Hepatic stellate cell (primary cell): ENCODE measurements at regions not wholly inside any gene's neighbourhood (a gene's known extent, or its start where the extent isn't known, plus 50 kb on each side); places are given as distances from the start of the nearest gene placed in this dataset.

ENCODE experiments used
- DNase-seq: peaks from one replicate; pipeline ENCODE4 v3.0.0; 2011; ENCODE audit warnings: low spot score

GRCh38 chr15:95563634-95564033 lies 766.9 kb upstream of the NR2F2 start:
- no peak for DNase-seq

GRCh38 chr15:95565016-95565600 lies 765.4 kb upstream of the NR2F2 start:
- DNase-seq, result no peak

- DNase-seq, result no peak
Measured at GRCh38 chr15:95565690-95566089, 764.8 kb upstream of the NR2F2 start.

GRCh38 chr15:95567686-95568085 lies 762.8 kb upstream of the NR2F2 start:
- no peak for DNase-seq

GRCh38 chr15:95574053-95574452 lies 756.4 kb upstream of the NR2F2 start:
- DNase-seq, result no peak

- no peak for DNase-seq
Measured at GRCh38 chr15:95577927-95578326, 752.6 kb upstream of the NR2F2 start.

GRCh38 chr15:95580121-95580520 lies 750.4 kb upstream of the NR2F2 start:
- no peak for DNase-seq

GRCh38 chr15:95581595-95581994 lies 748.9 kb upstream of the NR2F2 start:
- no peak for DNase-seq

GRCh38 chr15:95584088-95584487 lies 746.4 kb upstream of the NR2F2 start:
- no peak for DNase-seq

GRCh38 chr15:95588056-95588455 lies 742.4 kb upstream of the NR2F2 start:
- DNase-seq, result no peak

GRCh38 chr15:95590533-95591044 lies 739.9 kb upstream of the NR2F2 start:
- DNase-seq, result no peak

- no peak for DNase-seq
Measured at GRCh38 chr15:95591270-95591669, 739.2 kb upstream of the NR2F2 start.

GRCh38 chr15:95591886-95592285 lies 738.6 kb upstream of the NR2F2 start:
- DNase-seq, result no peak

- no peak for DNase-seq
Measured at GRCh38 chr15:95594496-95594895, 736.0 kb upstream of the NR2F2 start.

- DNase-seq, result no peak
Measured at GRCh38 chr15:95595759-95596158, 734.7 kb upstream of the NR2F2 start.

GRCh38 chr15:95596496-95596895 lies 734.0 kb upstream of the NR2F2 start:
- no peak for DNase-seq

GRCh38 chr15:95598251-95598855 lies 732.1 kb upstream of the NR2F2 start:
- DNase-seq, result no peak

GRCh38 chr15:95600367-95600766 lies 730.1 kb upstream of the NR2F2 start:
- DNase-seq, result no peak

- no peak for DNase-seq
Measured at GRCh38 chr15:95600884-95601283, 729.6 kb upstream of the NR2F2 start.

- no peak for DNase-seq
Measured at GRCh38 chr15:95601525-95601924, 729.0 kb upstream of the NR2F2 start.

GRCh38 chr15:95603802-95604201 lies 726.7 kb upstream of the NR2F2 start:
- peak; percentile 7 for DNase-seq

- DNase-seq, result peak; percentile 19
Measured at GRCh38 chr15:95604634-95605036, 725.9 kb upstream of the NR2F2 start.

- DNase-seq, result no peak
Measured at GRCh38 chr15:95605098-95605497, 725.4 kb upstream of the NR2F2 start.

- DNase-seq, result no peak
Measured at GRCh38 chr15:95606551-95606950, 723.9 kb upstream of the NR2F2 start.
